Endodermal cell (in vitro differentiated cells): ENCODE measurements at regions not wholly inside any gene's neighbourhood (a gene's known extent, or its start where the extent isn't known, plus 50 kb on each side); places are given as distances from the start of the nearest gene placed in this dataset.

Source experiments
- DNase-seq: peaks from one replicate; pipeline ENCODE4 v3.0.0-alpha.2; 2017
- H3K27ac ChIP-seq: 2 replicates; pipeline ENCODE4 v1.5.1; 2013; ENCODE audit warnings: mild to moderate bottlenecking, low read depth, low read length, moderate library complexity
- H3K27me3 ChIP-seq: 2 replicates; pipeline ENCODE4 v1.6.1; 2013; ENCODE audit warnings: mild to moderate bottlenecking, low read length, moderate library complexity; ENCODE audit not compliant: insufficient read depth, control insufficient read depth, poor library complexity, severe bottlenecking
- H3K36me3 ChIP-seq: 2 replicates; pipeline ENCODE4 v1.7.0; 2013; ENCODE audit warnings: mild to moderate bottlenecking, low read length, moderate library complexity; ENCODE audit not compliant: control insufficient read depth, insufficient read depth
- H3K4me1 ChIP-seq: one replicate; pipeline ENCODE4 v1.7.0; 2013; ENCODE audit warnings: low read length; ENCODE audit not compliant: control insufficient read depth, insufficient read depth
- H3K4me3 ChIP-seq: 2 replicates; pipeline ENCODE4 v1.5.1; 2013; ENCODE audit warnings: mild to moderate bottlenecking, low read length, moderate library complexity
- H3K9ac ChIP-seq: 2 replicates; pipeline ENCODE4 v1.6.1; 2013; ENCODE audit warnings: mild to moderate bottlenecking, low read length, moderate library complexity; ENCODE audit not compliant: poor library complexity, severe bottlenecking; ENCODE audit errors: extremely low read depth
- H3K9me3 ChIP-seq: 2 replicates; pipeline ENCODE4 v1.6.1; 2013; ENCODE audit warnings: mild to moderate bottlenecking, low read length, moderate library complexity; ENCODE audit not compliant: control insufficient read depth
- H3K27ac Mint-ChIP-seq: 2 replicates; pipeline ENCODE4 v1.8.0; 2020; ENCODE audit warnings: mixed read lengths
- H3K27me3 Mint-ChIP-seq: 2 replicates; pipeline ENCODE4 v1.8.0; 2021; ENCODE audit warnings: mild to moderate bottlenecking, mixed read lengths; ENCODE audit not compliant: insufficient read depth
- H3K36me3 Mint-ChIP-seq: 2 replicates; pipeline ENCODE4 v1.8.0; 2020; ENCODE audit warnings: low read depth, mixed read lengths
- H3K4me1 Mint-ChIP-seq: 2 replicates; pipeline ENCODE4 v1.8.0; 2020; ENCODE audit warnings: mixed read lengths
- H3K4me3 Mint-ChIP-seq: 2 replicates; pipeline ENCODE4 v1.8.0; 2020; ENCODE audit warnings: mild to moderate bottlenecking, moderate library complexity, mixed read lengths
- H3K9me3 Mint-ChIP-seq: 2 replicates; pipeline ENCODE4 v1.8.0; 2020; ENCODE audit warnings: mild to moderate bottlenecking, mixed read lengths
- WGBS, 2 experiments: methylation state at CpG; one replicate each; pipeline versions ENCODE4 v1.1.5 to v1.1.7; 2013; ENCODE audit warnings: missing lambda C conversion rate in 2 of 2, mixed read lengths in 1 of 2; ENCODE audit not compliant: insufficient coverage in 1 of 2, insufficient read length in 1 of 2; 5-methylcytosine and 5-hydroxymethylcytosine counted together
- TF ChIP-seq, protein P1 (sequence below): fragments of 200-600 bp; sonication (generic); conservative IDR thresholded peaks from 2 replicates; pipeline ENCODE4 v1.5.0; 2021; ENCODE audit warnings: antibody characterized with exemption, mild to moderate bottlenecking

DNA sequence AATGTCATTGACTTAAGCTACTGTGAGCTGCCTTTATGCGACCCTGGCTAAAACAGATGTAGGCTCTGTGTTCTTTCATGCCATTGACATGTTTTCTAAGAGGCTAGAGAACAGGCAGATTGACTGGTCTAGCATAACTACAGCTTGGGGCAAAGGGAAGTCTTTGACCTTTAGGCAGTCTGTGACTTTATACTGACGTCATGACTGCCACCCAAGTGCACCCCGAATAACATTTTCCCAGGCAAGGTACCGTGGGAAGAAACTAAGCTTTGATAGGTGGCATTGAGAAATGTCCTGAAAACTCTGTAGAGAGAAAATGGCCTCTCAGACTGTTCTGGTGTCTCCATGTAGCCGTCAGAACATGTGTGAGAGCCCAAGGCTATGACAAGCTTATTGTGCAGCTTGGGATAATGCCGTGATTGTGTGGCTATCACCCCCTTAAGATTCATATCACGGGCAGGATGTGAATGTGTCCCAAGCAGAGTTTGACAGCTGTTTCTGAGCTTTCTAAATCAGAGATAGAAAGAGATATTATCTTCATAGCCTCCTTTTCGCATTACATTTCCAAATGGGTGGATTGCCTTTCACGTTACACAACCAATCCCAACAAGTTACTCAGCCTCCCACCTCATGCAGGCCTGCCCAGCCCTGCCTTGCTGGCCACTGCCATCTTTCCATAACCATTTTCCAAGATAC is 672.2 kb upstream of the ACVR2A start:
- 87 to 93% methylated on average over 7 to 9 of the region's 9 CpGs for WGBS, 2 experiments
- no peak overlapping the region for H3K27ac Mint-ChIP-seq
- no peak for DNase-seq

DNA sequence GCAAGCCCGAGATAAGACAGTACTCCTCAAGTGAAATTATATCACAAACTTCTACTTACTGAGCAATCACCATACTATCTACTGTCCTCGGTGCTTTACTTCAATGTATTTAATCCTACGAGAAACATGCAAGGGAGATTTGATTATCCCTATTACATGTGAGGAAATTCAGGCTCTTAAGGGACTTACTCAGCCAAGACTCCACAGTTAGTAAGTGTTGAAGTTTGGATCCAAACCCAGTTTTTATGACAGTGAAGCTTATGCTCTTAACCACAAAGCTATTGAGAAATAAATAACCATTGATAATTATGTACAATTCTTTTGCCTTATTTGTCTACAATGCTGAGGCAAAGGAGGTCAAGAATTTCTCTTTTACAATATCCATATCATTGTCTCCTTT is 672.9 kb upstream of the ACVR2A start:
- H3K27me3 Mint-ChIP-seq: no peaks in the 10 kb centered on the region
- Histone ChIP-seq H3K4me1 (no peaks in the 10 kb centered on the region), H3K4me3 (no peak overlapping the region), H3K36me3 (no peaks in the 10 kb centered on the region), H3K9me3 (no peaks in the 10 kb centered on the region), H3K27ac (no peak overlapping the region), H3K9ac (no peak overlapping the region), H3K27me3 (no peaks in the 10 kb centered on the region)
- H3K27ac Mint-ChIP-seq: no peak overlapping the region
- no peak for DNase-seq
- H3K36me3 Mint-ChIP-seq: no peaks in the 10 kb centered on the region
- no peaks in the 10 kb centered on the region for H3K9me3 Mint-ChIP-seq
- TF ChIP-seq, protein P1, sequence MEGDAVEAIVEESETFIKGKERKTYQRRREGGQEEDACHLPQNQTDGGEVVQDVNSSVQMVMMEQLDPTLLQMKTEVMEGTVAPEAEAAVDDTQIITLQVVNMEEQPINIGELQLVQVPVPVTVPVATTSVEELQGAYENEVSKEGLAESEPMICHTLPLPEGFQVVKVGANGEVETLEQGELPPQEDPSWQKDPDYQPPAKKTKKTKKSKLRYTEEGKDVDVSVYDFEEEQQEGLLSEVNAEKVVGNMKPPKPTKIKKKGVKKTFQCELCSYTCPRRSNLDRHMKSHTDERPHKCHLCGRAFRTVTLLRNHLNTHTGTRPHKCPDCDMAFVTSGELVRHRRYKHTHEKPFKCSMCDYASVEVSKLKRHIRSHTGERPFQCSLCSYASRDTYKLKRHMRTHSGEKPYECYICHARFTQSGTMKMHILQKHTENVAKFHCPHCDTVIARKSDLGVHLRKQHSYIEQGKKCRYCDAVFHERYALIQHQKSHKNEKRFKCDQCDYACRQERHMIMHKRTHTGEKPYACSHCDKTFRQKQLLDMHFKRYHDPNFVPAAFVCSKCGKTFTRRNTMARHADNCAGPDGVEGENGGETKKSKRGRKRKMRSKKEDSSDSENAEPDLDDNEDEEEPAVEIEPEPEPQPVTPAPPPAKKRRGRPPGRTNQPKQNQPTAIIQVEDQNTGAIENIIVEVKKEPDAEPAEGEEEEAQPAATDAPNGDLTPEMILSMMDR: no peak
- H3K4me3 Mint-ChIP-seq: no peak overlapping the region
- WGBS, 2 experiments: 78% methylated on average over 3 of the region's 3 CpGs; no CpG with 5 or more reads in 1 of the 2 experiments
- peaks cover 12% of the 10 kb centered on the region for H3K4me1 Mint-ChIP-seq

More for the DNA sequence above, 672.2 kb upstream of the ACVR2A start:
- Mint-ChIP-seq H3K27me3 (no peaks in the 10 kb centered on the region), H3K36me3 (no peaks in the 10 kb centered on the region), H3K4me3 (no peak overlapping the region), H3K9me3 (no peaks in the 10 kb centered on the region), H3K4me1 (peaks cover 12% of the 10 kb centered on the region)
- Histone ChIP-seq H3K4me3 (no peak overlapping the region), H3K4me1 (no peaks in the 10 kb centered on the region), H3K36me3 (no peaks in the 10 kb centered on the region), H3K9ac (no peak overlapping the region), H3K27me3 (no peaks in the 10 kb centered on the region), H3K9me3 (no peaks in the 10 kb centered on the region), H3K27ac (no peak overlapping the region)
- TF ChIP-seq, protein P1: no peak

DNA sequence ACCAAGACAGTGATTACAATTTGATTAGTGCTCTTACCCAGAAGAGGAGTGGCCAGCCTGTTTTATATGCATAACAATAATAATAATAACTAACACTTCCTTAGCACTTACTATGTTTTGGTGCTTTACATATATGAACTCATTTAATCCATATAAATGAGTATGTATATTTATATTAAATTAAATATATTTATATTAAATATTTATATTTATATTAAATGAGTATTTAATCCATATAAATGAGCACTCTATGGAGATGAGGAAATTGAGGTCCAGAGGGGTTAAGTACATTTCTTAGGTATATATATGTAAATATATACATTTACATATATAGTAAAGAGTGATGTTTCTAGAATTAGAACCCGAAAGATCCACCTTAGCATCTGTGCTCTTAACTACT is 673.9 kb upstream of the ACVR2A start:
- Mint-ChIP-seq H3K4me3 (no peak overlapping the region), H3K9me3 (no peaks in the 10 kb centered on the region), H3K27me3 (no peaks in the 10 kb centered on the region), H3K4me1 (peaks cover 9% of the 10 kb centered on the region), H3K36me3 (no peaks in the 10 kb centered on the region), H3K27ac (no peak overlapping the region)
- no peaks in the 10 kb centered on the region for H3K4me1 ChIP-seq
- no peak overlapping the region for H3K4me3 ChIP-seq
- TF ChIP-seq, protein P1: no peak
- DNase-seq: no peak
- H3K9ac ChIP-seq: no peak overlapping the region
- no CpG with 5 or more reads among the region's 1 CpG for WGBS, 2 experiments
- H3K27ac ChIP-seq: no peak overlapping the region
- H3K27me3 ChIP-seq: no peaks in the 10 kb centered on the region
- H3K9me3 ChIP-seq: no peaks in the 10 kb centered on the region
- H3K36me3 ChIP-seq: no peaks in the 10 kb centered on the region
